A673 (cell line): ENCODE measurements at regions not wholly inside any gene's neighbourhood (a gene's known extent, or its start where the extent isn't known, plus 50 kb on each side); places are given as distances from the start of the nearest gene placed in this dataset.
"Not testable (repeated sequence)": the region's sequence is repeated elsewhere in the genome, so short reads cannot be mapped to it uniquely, and the experiment has no call there.

Experiments
- BruUV-seq: library from RNA; stranded (reverse); fragments of 400-500 nt; replicated peaks from 2 replicates; lab custom pipeline; 2021; lab: Mats Ljungman, UMichigan
- CTCF ChIA-PET: fragments of 300-600 bp; sonication (Branson Sonifier 250); formaldehyde crosslinking; loops from one replicate; lab custom pipeline; 2022; ENCODE audit warnings: antibody characterized with exemption; lab: Charles Lee
- POLR2A ChIA-PET: fragments of 300-600 bp; sonication (Branson Sonifier 250); formaldehyde crosslinking; loops from one replicate; lab custom pipeline; 2022; ENCODE audit warnings: antibody characterized with exemption; ENCODE audit not compliant: low non-redundant PET; lab: Charles Lee
- DNase-seq: peaks from one replicate; pipeline ENCODE4 v3.0.0-alpha.2; 2015; ENCODE audit warnings: low spot score
- H3K27ac ChIP-seq: fragments of 200-600 bp; sonication (generic); 2 replicates; pipeline ENCODE4 v1.5.1; 2016; ENCODE audit warnings: mixed run types, low read depth, mild to moderate bottlenecking, mixed read lengths, antibody characterized with exemption, low read length; ENCODE audit not compliant: poor library complexity, severe bottlenecking
- H3K27me3 ChIP-seq: fragments of 200-600 bp; sonication (generic); replicated peaks from 2 replicates; pipeline ENCODE4 v1.6.1; 2017; ENCODE audit warnings: mixed run types, low read depth, mild to moderate bottlenecking, mixed read lengths, antibody characterized with exemption, low read length; ENCODE audit not compliant: insufficient read depth, poor library complexity
- H3K36me3 ChIP-seq: fragments of 200-600 bp; sonication (generic); 2 replicates; pipeline ENCODE4 v1.6.1; 2016; ENCODE audit warnings: mixed run types, mild to moderate bottlenecking, mixed read lengths, antibody characterized with exemption, low read length; ENCODE audit not compliant: insufficient read depth, poor library complexity, severe bottlenecking
- H3K4me1 ChIP-seq: fragments of 200-600 bp; sonication (generic); 2 replicates; pipeline ENCODE4 v1.6.1; 2017; ENCODE audit warnings: mixed run types, mild to moderate bottlenecking, mixed read lengths, antibody characterized with exemption, low read length; ENCODE audit not compliant: insufficient read depth, poor library complexity, severe bottlenecking
- H3K4me3 ChIP-seq: fragments of 200-600 bp; sonication (generic); 2 replicates; pipeline ENCODE4 v1.5.1; 2016; ENCODE audit warnings: low read depth, mixed run types, mild to moderate bottlenecking, mixed read lengths, low read length; ENCODE audit not compliant: poor library complexity, severe bottlenecking
- H3K9me3 ChIP-seq: fragments of 200-600 bp; sonication (generic); 2 replicates; pipeline ENCODE4 v1.6.1; 2016; ENCODE audit warnings: mixed run types, low read depth, mild to moderate bottlenecking, mixed read lengths, antibody characterized with exemption, low read length; ENCODE audit not compliant: poor library complexity, severe bottlenecking
- CTCF ChIP-seq: fragments of 300-800, 200-600 bp; sonication (generic); conservative IDR thresholded peaks from 2 replicates; pipeline ENCODE4 v1.5.1; 2017; ENCODE audit warnings: low read depth, mild to moderate bottlenecking, antibody characterized with exemption, low read length, moderate library complexity, mixed read lengths
- EZH2 ChIP-seq: fragments of 200-600 bp; sonication (generic); IDR thresholded peaks from 2 replicates; pipeline ENCODE4 v1.6.1; 2017; ENCODE audit warnings: borderline replicate concordance, low read depth, mild to moderate bottlenecking, mixed read lengths, antibody characterized with exemption, low read length; ENCODE audit not compliant: poor library complexity, severe bottlenecking
- intact Hi-C: fragments of 100-400 bp; cut with micrococcal nuclease; formaldehyde crosslinking; loops from one replicate; pipeline ENCODE4 v1.10.0; 2022; ENCODE audit not compliant: unreplicated experiment

- Histone ChIP-seq H3K36me3 (no peaks in the 10 kb centered on the region), H3K27ac (no peak overlapping the region), H3K4me3 (no peak overlapping the region), H3K4me1 (no peaks in the 10 kb centered on the region), H3K9me3 (no peaks in the 10 kb centered on the region), H3K27me3 (no peaks in the 10 kb centered on the region)
- CTCF ChIA-PET: no interaction called here
- TF ChIP-seq EZH2 (no peak), CTCF (no peak)
- POLR2A ChIA-PET: no interaction called here
- no peak for DNase-seq
- BruUV-seq: no TSS peak
- intact Hi-C loops: no loop called here
Observed at GRCh38 chr5:81826128-81826527, 75.2 kb upstream of the SSBP2 start.

GRCh38 chr5:81825237-81825636 is 74.3 kb upstream of the SSBP2 start:
- peak; percentile 23 for DNase-seq
- CTCF ChIA-PET: no interaction called here

GRCh38 chr5:81823736-81824135 is 72.8 kb upstream of the SSBP2 start:
- H3K9me3 ChIP-seq, POLR2A ChIA-PET, H3K36me3 ChIP-seq, DNase-seq, intact Hi-C loops, H3K4me1 ChIP-seq, H3K27ac ChIP-seq, CTCF ChIA-PET, H3K27me3 ChIP-seq, BruUV-seq, H3K4me3 ChIP-seq: not testable (repeated sequence)

More at GRCh38 chr5:81825237-81825636, 74.3 kb upstream of the SSBP2 start:
- Histone ChIP-seq H3K27me3 (no peaks in the 10 kb centered on the region), H3K36me3 (no peaks in the 10 kb centered on the region), H3K4me1 (no peaks in the 10 kb centered on the region), H3K9me3 (no peaks in the 10 kb centered on the region), H3K27ac (no peak overlapping the region), H3K4me3 (no peak overlapping the region)
- POLR2A ChIA-PET: no interaction called here
- TF ChIP-seq EZH2 (no peak), CTCF (no peak)
- BruUV-seq: no TSS peak
- intact Hi-C loops: no loop called here

GRCh38 chr5:81820863-81821262 is 70.0 kb upstream of the SSBP2 start:
- ChIA-PET POLR2A (no interaction called here), CTCF (no interaction called here)
- intact Hi-C loops: no loop called here
- H3K27me3 ChIP-seq: no peaks in the 10 kb centered on the region
- H3K27ac ChIP-seq: no peak overlapping the region
- H3K9me3 ChIP-seq: no peaks in the 10 kb centered on the region
- DNase-seq: no peak
- H3K4me3 ChIP-seq: no peak overlapping the region
- BruUV-seq: no TSS peak
- TF ChIP-seq CTCF (no peak), EZH2 (no peak)
- H3K4me1 ChIP-seq: no peaks in the 10 kb centered on the region
- no peaks in the 10 kb centered on the region for H3K36me3 ChIP-seq
